ENCODE measurements at regions not wholly inside any gene's neighbourhood (a gene's known extent, or its start where the extent isn't known, plus 50 kb on each side); places are given as distances from the start of the nearest gene placed in this dataset.
"Not testable (repeated sequence)": the region's sequence is repeated elsewhere in the genome, so short reads cannot be mapped to it uniquely, and the experiment has no call there.

DNA sequence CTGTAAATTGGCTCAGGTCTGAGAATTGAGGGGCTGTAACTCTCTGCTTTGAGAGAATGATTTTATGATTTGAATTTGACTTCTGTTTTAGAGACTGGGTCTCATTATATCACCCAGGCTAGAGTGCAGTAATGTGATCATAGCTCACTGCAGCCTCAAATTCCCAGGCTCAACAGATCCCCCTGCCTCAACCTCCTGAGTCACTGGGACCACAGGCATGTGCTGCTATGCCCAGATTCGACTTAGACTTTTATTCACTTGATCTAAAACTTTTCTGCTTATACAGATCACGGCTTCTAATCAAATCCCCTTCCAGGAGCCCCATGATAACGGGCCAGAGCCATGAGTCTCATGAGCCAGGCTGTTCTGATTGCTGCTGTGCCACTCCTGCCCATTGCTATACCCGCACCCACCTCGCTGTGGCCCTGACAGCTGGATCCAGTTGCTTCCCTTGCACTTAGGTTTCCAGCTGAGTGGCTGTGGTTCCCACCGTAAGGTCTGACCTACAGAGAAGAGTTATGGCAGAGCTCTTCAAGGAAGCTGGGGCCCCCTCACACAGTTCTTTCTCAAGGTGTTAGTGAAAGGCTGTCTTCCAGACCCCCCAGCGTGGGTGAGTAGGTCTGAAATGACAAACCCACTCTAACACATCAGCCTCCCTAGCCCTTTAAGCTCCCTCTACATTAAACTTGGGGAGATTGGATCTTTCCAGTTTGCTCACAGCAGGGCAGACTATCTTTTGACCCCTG lies 251.2 kb upstream of the SGCG start:
- DNase-seq, result no peak

DNA sequence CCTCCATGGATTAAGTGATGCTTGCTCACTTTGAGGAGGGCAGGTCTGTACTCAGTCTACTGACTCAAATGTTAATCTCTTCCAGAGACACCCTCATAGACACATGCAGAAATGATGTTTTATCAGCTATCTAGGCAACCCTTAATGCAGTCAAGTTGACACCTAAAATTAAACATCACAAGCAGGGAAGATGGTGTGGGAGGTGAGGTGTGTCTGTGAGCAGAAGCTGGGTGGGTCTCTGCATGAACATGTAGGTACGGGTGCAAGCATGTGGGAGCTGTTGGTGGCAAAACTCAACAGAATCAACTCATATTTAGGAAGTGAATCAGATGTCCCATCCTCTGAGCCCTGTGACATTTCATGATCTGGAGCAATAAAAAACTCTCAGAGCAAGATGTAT lies 249.2 kb upstream of the SGCG start:
- no peak for DNase-seq

DNA sequence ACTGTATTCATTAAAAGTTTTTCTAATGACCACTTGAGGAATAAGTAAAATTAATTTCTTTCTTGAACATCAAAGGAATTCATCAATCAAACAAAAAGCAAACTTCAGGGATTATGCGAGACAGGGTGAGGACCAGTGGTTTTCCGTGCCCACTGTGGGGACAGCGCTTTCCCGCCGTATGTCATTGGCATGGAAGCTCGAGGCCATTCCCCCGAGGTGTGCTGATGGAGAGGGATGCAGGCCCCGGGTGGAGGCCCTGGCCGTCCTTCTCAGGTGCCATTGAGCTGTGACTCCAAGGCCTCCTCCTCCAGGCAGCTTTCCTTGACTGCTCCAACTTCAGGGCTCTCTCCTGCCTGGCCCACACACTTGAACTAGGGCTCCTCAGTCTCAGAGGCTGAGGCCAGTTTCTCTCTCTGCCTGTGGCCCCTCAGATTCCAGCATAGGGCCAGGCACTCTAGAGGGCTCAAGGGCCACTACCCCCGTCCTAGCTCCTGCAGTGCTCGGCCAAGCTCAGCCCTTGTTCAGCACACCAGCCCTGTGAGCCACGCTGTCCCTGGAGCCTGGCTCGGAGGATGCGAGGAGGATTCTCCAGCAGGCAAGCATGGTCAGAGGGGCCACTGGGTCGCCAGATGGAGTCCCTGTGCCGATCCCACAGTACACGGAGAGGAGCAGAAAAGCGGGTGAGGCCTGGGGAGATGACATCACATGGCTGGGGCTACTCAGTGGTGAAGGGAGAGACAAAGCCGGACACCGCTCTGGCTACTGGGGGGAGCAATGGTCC lies 248.0 kb upstream of the SGCG start:
- not testable (repeated sequence) for DNase-seq

DNA sequence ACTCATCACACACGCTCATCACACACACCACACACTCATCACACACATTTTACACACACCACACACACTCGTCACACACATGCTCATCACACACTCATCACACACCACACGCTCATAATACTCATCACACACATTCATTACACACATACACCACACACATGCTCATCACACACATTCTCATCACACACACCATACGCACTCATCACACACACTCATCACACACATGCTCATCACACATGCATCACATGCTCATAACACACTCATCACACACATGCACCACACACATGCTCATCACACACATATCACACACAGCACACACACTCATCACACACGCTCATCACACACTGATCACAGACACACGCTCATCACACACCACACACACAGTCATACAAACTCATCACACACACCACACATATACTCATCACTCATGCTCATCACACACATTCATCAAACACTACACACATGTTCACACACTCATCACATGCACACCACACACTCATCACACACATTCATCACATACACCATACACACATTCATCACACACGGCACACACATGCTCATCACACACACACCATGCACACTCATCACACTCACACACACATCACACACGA lies 247.1 kb upstream of the SGCG start:
- no peak for DNase-seq

DNA sequence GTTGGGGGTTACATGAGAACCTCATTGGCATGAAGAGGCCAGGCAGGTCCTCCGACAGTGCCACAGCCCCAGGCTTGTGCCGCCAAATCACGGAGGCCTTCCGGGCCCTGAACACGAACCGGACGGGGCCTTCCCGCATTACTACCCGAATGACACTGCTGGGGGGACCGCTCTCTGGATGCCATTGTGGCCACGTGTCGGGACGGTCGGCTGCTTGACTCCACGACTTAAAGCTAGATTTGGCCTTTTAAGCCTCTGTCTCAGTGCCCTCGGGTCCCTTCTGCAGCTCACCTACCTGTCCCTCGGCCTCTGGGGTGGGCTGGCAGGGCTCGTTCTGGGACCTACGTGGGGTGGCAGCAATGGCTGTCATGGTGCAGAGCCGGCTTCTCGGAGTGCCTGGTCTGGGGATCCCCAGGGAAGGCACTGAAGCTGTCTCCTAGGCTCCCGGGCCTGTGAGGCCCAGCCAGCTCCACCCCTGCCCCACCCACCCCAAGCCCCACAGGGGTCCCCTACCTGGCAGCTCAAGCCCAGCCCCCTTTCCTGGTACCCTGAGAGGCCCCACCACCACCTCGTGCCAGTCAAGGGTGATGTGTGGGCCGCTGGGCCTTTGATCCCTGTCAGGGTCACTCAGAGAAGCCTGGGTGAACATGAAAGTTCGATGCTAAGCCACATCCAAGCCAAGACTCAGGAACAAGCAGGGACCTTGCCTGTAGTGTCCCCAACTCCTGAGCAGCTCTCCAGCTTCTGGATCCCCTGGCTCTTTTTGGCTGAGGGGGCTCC lies 245.8 kb upstream of the SGCG start:
- no peak for DNase-seq

DNA sequence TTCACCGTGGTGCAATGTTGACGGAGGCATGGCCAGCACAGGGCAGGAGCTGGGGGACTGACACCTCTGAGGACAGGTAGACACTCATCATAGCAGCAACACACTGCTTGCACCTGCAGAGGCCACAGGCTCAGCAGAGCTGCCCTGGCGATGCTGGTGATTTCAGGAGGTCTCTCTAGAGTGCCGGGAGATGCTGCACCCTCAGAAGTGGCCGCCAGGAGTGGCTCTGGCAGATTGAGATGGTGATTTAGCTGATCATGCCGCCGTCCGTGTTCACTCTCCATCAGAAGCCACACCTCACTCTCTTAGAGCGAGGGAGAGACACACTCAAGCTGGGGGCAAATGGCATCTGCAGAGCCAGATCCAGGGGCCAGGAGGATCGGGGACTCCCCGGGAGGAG lies 244.6 kb upstream of the SGCG start:
- no peak for DNase-seq

DNA sequence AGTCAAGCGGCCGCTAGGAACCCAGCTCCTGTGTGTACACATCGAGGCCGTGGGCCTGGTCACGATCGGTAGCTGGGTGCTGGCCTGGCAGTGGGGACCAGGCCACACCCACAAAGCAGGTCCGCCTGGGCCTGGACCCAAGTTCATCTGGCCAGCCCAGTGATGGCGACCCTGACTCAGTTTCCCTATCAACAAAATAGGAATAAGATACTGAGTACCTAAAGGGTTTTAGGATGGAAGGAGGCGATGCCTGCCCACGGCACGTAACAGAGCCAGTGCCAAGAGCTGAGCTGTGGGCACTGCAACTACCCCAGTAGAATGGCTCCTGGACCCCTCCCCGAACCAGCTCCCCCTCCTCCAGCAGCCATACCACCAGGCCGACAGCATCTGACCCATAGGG lies 243.5 kb upstream of the SGCG start:
- no peak for DNase-seq

DNA sequence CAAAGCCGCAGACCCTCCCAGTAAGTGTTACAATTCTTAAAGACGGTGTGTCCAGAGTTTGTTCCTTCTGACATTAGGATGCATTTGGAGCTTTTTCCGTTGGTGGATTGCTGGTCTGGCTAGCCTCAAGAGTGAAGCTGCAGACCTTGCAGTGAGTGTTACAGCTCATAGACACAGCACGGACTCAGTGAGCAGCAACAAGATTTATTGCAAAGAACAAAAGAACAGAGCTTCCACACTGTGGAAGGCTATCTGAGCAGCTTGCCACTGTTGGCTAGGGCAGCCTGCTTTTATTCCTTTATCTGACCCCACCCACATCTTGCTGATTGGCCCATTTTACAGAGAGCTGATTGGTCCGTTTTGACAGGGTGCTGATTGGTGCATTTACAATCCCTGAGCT lies 242.8 kb upstream of the SGCG start:
- no peak for DNase-seq

DNA sequence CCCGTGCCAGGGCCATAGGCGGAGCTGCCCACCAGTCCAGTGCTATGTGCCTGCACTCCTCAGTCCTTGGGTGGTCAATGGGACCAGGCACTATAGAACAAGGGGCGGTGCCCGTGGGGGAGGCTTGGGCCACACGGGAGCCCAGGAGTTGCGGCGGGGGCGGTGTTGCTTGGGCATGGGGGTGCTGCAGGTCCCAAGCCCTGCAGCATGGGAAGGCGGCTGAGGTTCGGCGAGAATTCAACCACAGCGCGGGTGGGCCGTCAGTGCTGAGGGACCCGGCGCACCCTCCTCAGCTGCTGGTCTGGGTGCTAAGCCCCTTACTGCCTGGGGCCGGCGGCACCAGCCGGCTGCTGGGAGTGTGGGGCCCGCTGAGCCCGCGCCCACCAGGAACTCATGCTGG lies 242.2 kb upstream of the SGCG start:
- no peak for DNase-seq

DNA sequence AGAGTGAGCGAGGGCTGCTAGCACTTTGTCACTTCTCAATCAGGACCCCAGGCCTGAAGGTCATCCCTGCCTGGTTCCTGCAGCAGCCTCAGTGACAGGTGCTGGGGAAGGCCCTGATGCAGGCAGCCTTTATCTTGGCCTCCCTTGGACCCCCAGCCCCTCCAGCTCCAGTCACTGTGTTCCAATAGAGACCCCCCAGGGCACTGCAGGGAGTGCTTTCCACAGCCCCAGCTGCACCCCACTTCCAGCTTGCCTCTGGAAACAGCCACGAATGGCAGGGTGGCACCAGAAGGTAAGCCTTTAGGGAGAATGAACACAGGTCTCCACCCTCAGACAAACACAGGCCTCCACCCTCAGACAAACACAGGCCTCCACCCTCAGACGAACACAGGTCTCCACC lies 241.6 kb upstream of the SGCG start:
- DNase-seq, result no peak

DNA sequence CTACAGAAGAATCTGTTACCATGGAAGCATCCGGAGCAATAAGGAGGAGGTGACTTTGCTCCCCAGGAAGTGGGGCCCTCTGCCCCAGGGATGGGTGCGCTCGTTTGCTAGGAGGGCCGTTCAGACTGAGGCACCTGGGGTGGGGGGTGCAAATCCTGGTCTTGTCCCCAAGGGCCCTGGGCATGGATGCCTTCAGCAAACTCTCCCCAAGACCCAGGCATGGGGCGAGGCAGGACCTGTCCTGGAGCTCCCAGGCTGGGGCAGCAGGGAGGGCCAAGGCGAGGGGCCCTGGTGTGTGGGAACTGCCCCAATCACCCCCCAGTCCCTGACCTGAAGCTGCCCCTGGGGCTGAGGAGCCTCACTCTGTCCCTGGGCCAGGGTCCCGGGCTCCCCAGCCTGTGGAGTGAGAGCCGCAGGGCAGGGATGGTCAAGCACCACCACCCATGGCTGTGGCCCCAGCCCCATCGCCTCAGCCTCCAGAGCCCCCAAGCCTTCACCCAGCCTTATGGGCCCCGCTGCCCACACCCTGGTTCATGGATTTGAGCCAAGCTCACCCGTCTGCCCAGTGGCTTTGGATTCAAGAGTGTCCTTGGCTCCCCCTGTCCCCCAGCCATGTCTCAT lies 240.6 kb upstream of the SGCG start:
- DNase-seq, result no peak

DNA sequence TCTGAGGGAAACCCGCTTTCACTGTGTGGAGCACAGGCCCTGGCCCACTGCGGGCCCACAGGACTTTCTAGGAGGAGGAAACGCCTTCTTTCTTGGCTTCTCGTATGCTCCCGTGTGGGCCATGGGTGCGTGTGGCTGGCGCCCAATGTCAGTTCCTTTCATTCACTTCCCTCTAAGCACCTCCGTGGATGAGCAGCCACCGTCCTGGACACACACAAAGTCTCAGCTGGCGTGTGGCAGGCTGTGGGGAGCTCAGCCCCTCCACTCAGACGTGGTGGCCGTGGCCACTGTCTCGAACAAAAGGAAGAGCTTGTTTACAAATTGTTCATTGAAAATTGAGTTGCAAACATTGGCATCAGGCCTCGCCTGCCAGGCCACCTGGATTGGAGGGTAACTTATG lies 240.0 kb upstream of the SGCG start:
- no peak for DNase-seq

DNA sequence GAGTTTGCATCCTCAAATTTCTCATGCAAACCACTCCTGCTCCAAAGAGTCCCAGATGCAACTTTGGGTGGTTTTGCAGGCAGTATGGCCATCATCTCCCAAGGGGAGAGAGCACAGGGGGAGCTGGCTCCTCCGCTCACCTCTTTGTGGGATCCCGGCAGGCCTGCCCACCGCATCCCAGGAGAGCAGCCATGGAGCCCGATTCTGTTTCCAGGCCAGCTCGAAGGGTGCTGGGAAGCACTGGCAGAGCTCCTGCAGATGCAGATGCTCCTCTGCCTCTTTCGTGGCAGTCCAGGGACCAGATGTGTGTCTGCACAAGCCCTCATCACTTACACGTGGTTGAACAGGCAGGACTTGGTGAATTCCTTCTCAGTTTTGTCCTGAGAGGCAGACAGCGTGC lies 239.3 kb upstream of the SGCG start:
- not testable (repeated sequence) for DNase-seq

DNA sequence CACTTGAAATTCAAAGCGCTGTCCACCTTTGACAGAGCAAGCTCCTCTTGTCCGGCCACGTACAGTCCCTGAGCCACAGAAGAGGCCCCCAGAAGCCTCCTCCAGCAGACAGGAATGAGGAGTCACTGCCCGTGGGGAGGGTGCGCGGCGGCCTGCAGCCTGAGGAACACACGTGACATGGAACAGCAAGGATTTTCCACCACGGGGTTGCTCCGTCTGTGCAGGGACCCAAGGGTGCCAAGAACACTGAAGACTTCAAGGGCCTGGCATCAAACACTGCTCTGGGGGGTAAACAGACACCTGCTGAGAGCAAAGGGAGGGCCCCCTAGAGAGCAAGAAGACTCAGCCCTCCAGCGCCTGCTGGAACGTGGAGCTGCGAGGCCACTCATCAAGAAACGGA lies 237.9 kb upstream of the SGCG start:
- DNase-seq, result not testable (repeated sequence)

DNA sequence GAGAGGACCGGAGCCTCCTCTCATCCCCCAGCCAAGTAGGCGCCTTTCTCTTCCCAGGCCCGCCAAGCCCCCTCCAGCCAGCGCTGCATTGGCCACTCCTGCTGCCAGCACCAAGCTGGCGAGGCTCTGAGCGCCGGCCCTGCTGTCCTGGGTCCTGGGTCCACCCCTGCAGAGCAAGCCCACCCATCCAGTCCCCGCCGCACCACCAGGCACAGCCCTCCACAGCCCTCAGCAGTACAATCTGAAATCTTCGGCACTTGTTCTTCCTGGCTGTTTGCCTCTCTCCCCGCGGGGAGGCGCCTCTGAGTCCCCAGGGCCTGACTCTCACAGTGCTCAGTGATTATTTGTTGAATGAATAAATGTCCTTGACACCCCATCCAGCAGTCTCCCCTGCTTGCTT lies 236.4 kb upstream of the SGCG start:
- no peak for DNase-seq

DNA sequence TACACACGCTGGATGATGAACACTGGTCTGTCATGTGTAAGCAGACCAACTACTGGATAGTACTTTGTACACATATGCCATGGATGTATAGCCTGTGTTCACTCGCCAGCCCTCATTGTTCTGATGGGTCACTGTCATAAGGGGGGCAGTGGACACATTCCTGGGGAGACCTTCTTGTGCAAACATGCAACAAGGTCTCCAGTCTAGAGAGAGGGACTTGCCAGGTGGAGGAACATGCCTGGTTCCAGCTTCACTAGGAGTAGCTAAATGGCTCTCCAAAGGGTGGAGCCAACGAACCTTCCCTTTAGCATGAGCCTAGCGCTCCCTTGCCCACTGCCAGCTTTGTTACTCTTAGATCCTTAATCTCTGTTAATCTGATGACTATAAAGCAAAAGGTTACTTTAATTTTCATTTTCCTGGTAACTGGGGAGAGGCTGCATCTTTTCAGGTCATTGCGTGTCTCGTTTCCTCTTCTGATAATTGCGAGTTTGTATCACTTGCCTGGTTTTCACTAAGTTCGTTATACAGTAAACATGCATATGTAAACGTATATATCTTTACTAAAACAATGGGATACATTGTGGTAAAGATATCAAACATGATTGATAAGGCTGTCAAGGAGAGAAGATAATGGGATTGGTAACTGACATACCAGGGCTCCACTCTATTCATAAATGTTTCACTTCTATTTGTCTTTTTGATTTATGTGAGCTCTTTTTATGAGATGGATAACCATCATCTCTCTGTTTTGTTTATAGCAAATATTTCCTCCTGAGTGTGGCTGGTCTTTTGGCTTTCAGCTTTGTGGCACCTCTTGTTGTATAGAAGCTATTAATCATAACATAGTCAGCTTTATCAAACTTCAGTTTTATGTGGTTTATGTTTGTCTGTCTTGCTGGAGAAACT lies 235.2 kb upstream of the SGCG start:
- DNase-seq, result no peak

DNA sequence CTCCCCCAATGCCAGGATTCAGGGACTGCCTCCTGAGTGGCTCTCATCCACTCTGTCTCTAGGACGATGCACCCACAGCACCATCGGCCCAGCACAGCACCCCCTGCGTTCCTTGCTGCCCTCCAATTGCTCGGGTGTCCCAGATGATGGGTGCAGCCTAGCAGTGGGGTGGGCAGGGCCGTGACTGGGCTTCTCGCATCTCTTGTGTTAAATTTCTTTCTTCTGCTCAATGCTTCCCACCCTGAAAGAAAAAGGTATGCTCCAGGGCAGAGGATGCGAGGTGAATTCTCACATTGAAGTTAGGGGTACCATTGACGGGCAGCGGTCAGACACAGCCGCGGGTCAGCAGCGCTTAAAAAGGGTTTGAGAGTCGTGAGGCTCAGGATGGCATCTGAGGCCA lies 232.4 kb upstream of the SGCG start:
- peak; percentile 5 for DNase-seq

DNA sequence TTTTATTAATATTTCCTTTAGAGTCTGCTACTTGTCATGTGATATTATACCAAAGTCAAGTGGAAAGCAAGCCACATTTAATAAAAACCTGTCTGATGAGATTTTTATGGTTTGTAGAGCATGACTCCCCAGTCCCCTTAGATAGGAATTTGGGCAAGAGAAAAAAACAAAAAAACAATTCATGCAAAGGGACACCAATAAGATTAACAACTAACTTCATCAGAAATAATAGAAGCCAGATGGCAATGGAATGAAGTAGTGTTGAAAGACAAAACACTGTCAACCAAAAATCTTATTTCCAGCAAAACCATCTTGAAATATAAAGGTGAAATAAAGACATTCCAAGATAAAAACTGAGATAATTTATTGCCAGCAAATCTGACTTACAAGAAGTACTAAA lies 228.8 kb upstream of the SGCG start:
- not testable (repeated sequence) for DNase-seq

DNA sequence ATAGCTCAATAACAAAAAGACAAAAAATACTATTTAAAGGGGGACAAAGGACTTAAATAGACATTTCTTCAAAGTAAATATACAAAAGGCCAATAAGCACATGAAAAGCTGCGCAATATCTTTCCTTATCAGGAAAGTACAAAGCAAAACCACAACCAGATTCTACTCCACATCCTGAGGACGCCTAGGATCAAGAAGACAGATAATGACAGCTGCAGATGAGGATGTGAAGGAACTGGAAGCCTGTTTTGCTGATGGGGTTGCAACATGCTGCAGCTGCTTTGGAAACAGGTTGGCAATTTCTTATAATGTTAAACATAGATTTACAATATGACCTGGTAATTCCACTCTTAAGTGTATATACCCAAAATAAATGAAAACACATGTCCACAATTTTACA lies 225.6 kb upstream of the SGCG start:
- not testable (repeated sequence) for DNase-seq

DNA sequence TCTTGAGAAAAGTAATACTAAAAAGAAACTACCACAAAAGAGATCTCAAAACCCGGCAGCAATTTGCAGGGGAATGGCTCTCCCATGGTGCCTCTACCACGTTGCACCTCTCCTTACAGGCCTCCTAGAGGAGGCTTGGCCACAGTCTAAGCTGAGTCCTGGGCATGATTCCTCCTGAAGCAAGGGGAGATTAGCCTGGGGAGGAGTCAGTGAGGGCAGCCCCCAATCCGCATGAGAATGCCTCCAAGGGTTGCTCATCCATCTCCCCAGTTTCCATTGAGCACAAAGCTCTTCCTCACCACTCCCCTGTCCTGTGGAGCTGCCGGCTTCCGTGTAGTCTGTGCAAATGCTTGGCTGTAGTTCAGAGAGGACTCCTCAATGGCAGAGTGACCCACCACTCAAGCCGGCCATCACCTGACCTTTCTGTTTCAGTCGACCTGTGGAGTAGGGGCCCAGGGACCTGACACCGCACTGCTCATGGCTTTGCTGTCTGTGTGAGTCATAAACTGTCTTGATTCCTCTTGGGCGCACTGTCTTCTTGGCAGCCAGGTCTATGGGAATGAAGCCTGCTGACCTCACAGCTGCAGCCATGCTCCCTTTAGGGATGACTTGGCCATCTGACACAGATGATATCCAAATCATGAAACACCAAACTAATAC lies 224.2 kb upstream of the SGCG start:
- DNase-seq, result peak; percentile 13

DNA sequence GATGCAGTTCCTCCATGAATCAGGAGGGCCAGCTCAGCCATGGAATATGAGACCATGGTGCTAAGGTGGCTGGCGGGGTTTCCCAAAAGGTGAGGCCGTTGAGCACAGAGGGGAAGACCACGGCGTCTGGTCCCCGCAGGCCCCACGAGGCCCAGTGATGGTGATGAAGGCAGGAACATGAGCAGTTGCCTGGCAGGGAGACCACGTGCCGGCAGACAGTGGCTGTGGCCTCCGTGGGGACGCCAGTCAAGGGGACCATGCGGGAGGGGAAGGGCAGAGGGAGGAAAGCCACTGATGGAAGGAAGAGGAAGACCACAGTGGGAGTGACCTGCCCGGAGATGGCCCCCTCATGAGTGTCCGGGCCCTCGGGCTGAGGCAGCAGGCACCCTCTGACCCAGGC lies 220.9 kb upstream of the SGCG start:
- DNase-seq, result peak; percentile 17

Measured in activated CD8-positive, alpha-beta memory T cell treated with anti-CD3 and anti-CD28 coated beads for 24 hours (primary cell).